ENCODE measurements at regions not wholly inside any gene's neighbourhood (a gene's known extent, or its start where the extent isn't known, plus 50 kb on each side); places are given as distances from the start of the nearest gene placed in this dataset.

DNA sequence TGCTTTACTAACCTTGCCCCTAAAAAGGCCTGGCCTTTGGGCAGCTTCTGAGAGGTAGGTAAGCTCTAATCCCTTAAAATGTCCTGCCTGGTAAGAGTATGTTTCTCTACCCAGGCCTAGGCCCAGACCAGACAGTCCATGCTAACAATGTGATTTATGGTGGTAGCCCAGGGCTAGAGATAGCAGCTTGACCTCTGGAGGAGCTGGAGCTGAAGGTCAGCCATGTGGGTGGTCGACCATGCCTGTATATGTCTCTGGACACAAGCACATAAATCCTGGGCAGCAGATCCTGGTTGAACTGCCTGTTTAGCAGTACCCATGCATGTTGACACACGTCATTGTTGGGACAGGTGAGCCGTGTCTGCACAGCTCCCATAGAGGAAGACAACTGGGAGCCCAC lies 62.1 kb upstream of the PHACTR1 start:
- no peak for DNase-seq

DNA sequence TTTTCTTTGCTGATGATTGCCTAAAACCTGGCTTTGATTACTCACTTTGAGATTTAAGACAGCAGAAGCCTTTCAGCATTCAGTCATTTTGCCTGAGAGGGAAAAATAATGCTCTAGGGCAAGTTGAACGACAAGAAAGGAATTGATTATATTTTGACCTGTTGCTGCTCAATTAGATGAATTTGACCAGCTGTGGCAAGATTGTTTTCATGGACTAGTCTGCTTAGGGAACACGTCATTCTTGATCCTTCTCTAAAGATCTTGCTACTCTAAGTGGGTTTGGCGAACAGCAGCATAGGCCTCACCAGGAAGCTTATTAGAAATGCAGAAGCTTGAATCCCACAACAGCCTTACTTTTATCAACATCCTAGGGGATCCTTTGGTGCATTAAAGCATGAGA lies 59.7 kb upstream of the PHACTR1 start:
- Histone ChIP-seq H3K4me1 (no peaks in the 10 kb centered on the region), H3K4me3 (no peak overlapping the region), H3K27ac (no peak overlapping the region), H3K27me3 (peaks cover 0 to 3% of the 10 kb centered on the region in 2 donors), H3K36me3 (no peaks in the 10 kb centered on the region), H3K9me3 (no peaks in the 10 kb centered on the region)
- no peak for DNase-seq
- TF ChIP-seq, protein P1, sequence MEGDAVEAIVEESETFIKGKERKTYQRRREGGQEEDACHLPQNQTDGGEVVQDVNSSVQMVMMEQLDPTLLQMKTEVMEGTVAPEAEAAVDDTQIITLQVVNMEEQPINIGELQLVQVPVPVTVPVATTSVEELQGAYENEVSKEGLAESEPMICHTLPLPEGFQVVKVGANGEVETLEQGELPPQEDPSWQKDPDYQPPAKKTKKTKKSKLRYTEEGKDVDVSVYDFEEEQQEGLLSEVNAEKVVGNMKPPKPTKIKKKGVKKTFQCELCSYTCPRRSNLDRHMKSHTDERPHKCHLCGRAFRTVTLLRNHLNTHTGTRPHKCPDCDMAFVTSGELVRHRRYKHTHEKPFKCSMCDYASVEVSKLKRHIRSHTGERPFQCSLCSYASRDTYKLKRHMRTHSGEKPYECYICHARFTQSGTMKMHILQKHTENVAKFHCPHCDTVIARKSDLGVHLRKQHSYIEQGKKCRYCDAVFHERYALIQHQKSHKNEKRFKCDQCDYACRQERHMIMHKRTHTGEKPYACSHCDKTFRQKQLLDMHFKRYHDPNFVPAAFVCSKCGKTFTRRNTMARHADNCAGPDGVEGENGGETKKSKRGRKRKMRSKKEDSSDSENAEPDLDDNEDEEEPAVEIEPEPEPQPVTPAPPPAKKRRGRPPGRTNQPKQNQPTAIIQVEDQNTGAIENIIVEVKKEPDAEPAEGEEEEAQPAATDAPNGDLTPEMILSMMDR (IDR thresholded peaks at IDR 0.05) = no peak
- intact Hi-C loops (cut with DNase I; ENCODE audit: low total_unique reads) = no loop called here

More for the DNA sequence above, 62.1 kb upstream of the PHACTR1 start:
- Histone ChIP-seq H3K4me3 (no peak overlapping the region), H3K27ac (no peak overlapping the region), H3K4me1 (no peaks in the 10 kb centered on the region), H3K9me3 (no peaks in the 10 kb centered on the region), H3K27me3 (no peaks in the 10 kb centered on the region), H3K36me3 (no peaks in the 10 kb centered on the region)
- intact Hi-C loops (cut with DNase I; ENCODE audit: low total_unique reads) = no loop called here
- TF ChIP-seq, protein P1 (IDR thresholded peaks at IDR 0.05) = no peak

DNA sequence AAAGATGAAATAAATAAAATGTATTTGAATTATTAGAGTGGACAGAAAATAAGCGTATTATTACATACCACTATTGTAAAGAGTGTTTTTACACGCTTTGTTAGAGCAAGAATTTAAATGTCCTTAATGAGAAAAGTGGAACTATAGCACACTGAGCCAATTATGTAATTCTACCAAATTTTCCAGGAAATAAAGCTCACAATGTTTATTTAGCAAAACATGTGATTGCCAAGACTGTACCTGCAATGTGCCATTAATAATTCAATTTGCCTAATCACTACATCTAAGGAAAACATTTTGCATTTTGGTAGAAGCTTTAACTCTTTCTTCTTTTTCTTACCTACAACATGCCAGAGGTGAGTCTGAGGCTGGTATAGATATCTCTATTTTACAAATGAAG lies 58.7 kb upstream of the PHACTR1 start:
- peaks cover 0 to 3% of the 10 kb centered on the region in 2 donors for H3K27me3 ChIP-seq
- H3K9me3 ChIP-seq = no peaks in the 10 kb centered on the region
- intact Hi-C loops (cut with DNase I; ENCODE audit: low total_unique reads) = no loop called here
- DNase-seq = no peak
- no peaks in the 10 kb centered on the region for H3K4me1 ChIP-seq
- no peak overlapping the region for H3K4me3 ChIP-seq
- TF ChIP-seq, protein P1 (IDR thresholded peaks at IDR 0.05) = no peak
- H3K27ac ChIP-seq = no peak overlapping the region
- no peaks in the 10 kb centered on the region for H3K36me3 ChIP-seq

DNA sequence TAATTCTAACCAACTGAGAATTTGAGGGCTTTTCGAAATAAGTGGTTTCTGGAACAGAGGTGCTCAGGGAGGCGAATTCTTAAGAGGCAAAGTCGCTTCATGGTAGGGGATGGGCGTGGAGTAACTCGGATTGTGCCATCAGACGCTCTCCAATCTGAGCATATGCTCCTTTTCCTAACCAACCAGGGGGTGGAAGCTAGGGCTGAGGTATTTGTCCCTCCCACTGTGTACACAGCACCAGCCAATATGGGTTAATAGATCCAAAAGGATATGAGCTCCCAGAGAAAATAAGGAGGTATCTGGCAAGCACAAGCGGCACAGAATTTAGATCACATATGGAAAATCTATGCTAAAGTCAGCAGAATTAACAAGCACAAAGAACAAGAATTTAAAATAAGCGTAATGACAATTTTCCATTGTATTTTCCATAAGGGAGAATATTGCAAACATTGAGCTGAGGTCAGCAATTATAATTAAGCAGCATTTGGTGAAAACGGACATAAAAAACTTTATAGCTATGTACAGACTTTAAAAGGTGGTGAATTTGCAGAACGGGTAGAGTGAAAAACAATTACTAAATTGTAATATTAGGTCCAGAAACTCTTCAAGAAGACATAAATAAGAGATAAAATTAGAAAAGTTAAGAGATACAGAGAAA lies 55.0 kb upstream of the PHACTR1 start:
- DNase-seq = no peak
- no peaks in the 10 kb centered on the region for H3K36me3 ChIP-seq
- H3K27ac ChIP-seq = no peak overlapping the region
- no peak overlapping the region for H3K4me3 ChIP-seq
- peaks cover 0 to 3% of the 10 kb centered on the region in 2 donors for H3K27me3 ChIP-seq
- H3K4me1 ChIP-seq = no peaks in the 10 kb centered on the region
- H3K9me3 ChIP-seq = no peaks in the 10 kb centered on the region
- TF ChIP-seq, protein P1 (IDR thresholded peaks at IDR 0.05) = no peak
- intact Hi-C loops (cut with DNase I; ENCODE audit: low total_unique reads) = no loop called here
